ELF-1 (cell line): ENCODE measurements at regions not wholly inside any gene's neighbourhood (a gene's known extent, or its start where the extent isn't known, plus 50 kb on each side); places are given as distances from the start of the nearest gene placed in this dataset.
A peak's percentile ranks its signal among the peaks of the same experiment; 100 is the strongest.

Experiments used
- DNase-seq: peaks from one replicate; pipeline ENCODE4 v3.0.0-alpha.2; 2016; ENCODE audit warnings: low read depth, low spot score

DNA sequence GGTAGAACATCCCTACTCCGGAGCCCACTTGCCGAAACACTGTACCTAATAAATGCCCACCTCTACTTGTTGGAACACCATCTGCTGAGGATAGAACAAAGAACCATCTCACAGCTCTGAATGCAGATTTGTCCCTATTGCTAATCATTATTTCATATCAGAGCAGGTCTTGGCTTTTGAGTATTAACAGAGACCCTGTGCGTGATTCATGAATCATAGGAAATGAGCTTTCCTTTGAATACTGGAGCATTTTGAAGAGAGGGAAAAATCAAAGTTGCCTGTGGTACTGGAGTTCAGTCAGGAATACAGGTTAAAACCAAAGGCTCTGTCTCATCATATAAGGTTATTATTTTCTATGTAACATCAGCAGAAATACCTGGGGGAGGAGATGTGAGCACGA is 1132.3 kb downstream of the XPNPEP1 start:
- no peak for DNase-seq

- DNase-seq: no peak
These were observed 1133.4 kb downstream of the XPNPEP1 start for GRCh38 chr10:108789919-108790318.

GRCh38 chr10:108789336-108789735 is 1134.0 kb downstream of the XPNPEP1 start:
- no peak for DNase-seq

DNA sequence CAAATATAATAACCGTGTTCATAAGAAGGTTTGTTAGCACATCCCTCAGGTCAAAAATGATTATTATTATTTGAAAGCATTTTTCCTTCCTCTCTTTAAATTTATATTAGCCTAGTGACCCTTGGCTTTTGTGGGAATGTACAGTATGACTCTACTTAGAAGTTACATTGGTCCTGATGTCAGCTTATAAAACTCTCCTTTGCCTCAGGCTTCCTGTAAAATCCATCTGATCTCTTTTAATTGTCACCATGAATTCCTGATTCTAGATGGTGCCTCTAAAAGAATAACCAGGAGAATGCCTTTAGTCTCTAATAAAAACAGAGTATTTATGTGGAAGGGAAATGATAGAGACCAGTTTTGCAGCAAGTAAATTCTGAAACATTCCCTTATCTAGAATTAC is 1134.4 kb downstream of the XPNPEP1 start:
- no peak for DNase-seq

GRCh38 chr10:108787932-108788331 is 1135.4 kb downstream of the XPNPEP1 start:
- no peak for DNase-seq

- no peak for DNase-seq
These were observed 1138.3 kb downstream of the XPNPEP1 start for GRCh38 chr10:108785011-108785410.

GRCh38 chr10:108784534-108784933 is 1138.8 kb downstream of the XPNPEP1 start:
- no peak for DNase-seq

- DNase-seq: peak; percentile 28
These were observed 1139.4 kb downstream of the XPNPEP1 start for GRCh38 chr10:108783897-108784296.

- no peak for DNase-seq
These were observed 1140.9 kb downstream of the XPNPEP1 start for GRCh38 chr10:108782411-108782810.

GRCh38 chr10:108779501-108779900 is 1143.8 kb downstream of the XPNPEP1 start:
- no peak for DNase-seq

DNA sequence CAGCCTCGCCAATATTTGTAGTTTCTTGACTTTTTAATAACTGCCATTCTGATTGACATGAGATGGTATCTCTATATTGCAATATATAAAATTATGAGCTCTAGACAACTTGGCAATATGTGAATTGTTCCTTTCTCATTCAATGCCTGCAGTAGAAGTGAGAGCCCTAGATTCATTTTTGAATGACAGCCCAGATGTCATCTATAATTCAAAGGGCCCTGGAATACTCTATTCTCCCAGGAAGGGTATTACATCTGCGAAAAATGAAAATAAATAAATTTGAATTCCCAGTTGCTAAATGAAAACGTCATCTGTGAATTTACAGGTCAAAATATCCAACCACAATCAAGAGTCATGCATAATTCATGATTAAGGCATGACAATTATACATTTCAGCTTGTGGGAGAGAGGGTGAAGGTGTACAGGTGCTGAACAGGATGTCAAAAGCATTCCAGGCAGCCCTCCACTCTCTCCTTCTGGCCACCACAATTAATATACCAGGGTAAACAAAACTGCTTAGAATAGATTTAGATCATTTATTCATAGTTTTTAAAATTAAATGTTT is 1147.3 kb downstream of the XPNPEP1 start:
- DNase-seq: no peak

- DNase-seq: no peak
These were observed 1152.2 kb downstream of the XPNPEP1 start for GRCh38 chr10:108771106-108771505.

DNA sequence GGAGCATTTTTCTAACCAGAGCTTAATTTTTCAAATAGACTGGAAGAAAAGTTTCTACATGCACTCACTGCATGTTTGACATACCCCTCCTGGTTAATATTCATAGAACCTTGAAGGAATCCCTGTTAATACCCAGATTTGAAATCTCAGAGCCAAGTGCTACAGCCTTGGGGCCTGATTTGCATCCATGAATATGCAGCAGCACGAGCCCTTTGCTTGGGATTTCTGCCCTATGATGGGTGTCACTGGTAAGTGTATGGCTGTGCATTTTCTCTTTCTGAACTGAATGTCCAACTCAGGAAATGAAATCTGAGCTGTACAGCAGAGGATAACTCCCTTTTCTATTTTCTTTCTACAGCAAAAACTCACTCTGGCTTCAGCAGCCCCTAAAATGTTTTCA is 1157.5 kb downstream of the XPNPEP1 start:
- DNase-seq: no peak

DNA sequence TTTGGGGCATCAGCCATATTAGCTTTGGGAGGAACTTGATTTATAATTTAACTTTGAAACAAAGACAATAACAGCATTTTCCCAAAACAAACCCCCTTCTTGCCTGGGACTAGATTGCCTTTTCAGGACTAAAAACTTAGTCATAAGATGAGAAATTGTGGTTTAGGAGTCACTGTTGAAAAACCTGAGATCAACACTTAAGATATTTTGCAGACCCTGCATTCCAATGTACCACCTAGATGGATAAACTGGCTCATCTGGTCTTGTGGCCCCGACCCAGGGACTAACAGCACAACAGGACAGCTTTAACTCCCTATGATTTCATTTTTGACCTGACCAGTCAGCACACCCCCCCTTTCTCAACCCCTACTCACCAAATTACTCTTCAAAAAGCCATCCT is 1165.4 kb downstream of the XPNPEP1 start:
- no peak for DNase-seq

DNA sequence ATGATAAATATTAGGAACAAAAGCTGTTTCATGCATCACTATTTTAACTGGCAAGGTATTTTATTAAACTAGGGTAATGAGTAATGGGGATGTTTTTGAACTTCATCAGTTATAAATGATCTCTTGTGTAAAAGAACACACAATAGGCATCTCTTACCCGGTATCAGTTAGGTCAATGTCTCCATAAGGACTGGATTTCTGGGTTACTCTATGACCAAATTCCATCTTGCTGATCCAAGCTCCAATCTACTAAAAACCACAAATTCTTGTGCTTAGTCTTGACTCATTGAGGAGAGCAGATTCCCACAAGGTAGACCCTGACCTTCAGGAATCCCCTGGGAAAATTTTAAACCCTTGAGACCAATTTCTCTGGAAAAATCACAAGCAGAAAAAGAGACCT is 1167.7 kb downstream of the XPNPEP1 start:
- no peak for DNase-seq

DNA sequence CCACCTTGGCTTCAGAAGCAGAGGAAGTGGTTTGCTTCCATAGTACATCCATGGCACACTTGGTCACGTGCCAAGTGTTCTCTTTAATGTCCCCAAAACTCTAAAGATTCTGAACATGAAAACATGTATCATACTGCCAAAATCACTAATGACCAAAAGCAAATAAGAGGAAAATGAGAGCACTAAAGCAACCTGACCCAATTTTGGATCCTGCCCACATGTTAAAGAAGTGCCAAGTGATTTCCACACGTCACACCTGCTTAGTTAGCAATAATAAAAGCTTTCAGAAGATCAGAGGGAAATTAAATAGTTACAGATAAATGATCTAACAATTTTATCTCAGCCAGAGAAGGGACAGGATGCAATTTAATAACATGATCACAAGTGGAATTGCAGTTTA is 1170.0 kb downstream of the XPNPEP1 start:
- DNase-seq: no peak

DNA sequence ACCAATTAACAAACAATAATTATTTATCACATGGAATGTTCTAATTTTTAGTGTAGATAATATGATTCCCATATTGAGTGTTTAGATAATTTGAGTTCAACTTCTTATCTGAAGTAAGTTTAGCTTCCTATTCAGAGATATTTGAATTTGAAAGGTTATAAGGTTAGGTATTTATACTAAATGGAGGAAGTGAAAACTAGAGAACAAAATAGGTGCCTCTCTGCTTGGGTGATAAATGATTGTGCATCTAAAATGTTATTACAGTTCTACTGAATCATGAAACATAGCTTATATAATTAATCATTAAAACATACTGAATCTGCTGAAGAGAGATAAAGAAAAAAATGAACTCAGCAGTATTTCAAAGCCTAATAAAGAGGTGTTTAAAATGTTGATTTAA is 1174.3 kb downstream of the XPNPEP1 start:
- no peak for DNase-seq

DNA sequence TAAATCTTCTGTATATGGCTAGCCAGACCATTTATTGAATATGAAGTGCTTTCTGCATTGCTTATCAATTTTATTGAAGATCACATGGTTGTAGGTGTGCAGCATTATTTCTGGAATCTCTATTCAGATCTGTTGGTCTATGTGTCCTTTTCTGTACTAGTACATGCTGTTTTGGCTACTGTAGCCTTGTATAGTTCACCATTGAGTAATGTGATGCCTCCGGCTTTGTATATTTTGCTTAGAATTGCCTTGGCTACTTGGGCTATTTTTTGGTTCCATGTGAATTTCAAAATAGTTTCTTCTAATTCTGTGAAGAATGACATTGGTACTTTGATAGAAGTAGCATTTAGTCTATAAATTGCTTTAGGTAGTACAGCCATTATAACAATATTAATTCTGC is 1187.2 kb downstream of the XPNPEP1 start:
- DNase-seq: no peak

DNA sequence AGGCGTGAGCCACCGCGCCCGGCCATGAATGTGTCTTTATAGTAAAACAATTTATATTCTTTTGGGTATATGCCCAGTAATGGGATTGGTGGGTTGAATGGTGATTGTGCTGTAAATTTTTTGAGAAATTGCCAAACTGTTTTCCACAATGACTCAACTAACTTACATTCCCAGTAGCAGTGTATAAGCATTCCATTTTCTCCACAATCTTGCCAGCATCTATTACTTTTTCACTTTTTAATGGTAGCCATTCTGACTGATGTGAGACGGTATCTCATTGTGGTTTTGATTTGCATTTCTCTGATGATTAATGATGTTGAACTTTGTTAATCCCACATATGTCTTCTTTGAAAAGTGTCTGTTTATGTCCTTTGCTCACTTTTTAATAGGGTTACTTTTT is 1187.9 kb downstream of the XPNPEP1 start:
- DNase-seq: no peak

GRCh38 chr10:108721874-108722273 is 1201.4 kb downstream of the XPNPEP1 start:
- no peak for DNase-seq

DNA sequence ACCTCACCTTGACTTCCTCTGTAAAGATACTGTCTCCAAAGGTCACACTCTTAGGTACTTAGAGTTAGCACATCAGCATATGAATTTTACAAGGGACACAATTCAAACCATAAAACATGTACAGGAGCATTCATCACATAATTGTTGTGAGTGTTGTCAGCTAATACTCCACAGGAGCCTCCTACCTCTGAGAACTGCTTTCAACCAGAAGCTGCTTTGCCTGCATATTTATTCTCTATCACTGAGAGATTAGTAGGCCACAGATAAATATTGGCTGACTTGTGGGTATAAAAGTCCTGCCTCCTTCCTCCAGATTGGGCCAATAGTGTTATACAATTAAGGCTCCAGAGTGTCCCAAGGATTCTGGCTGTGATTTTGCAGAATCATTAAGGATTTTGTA is 1207.0 kb downstream of the XPNPEP1 start:
- no peak for DNase-seq

GRCh38 chr10:108709927-108710722 is 1213.2 kb downstream of the XPNPEP1 start:
- no peak for DNase-seq

- DNase-seq: no peak
These were observed 1214.9 kb downstream of the XPNPEP1 start for GRCh38 chr10:108708363-108708762.
